Mammary epithelial cell (primary cell): ENCODE measurements at regions not wholly inside any gene's neighbourhood (a gene's known extent, or its start where the extent isn't known, plus 50 kb on each side); places are given as distances from the start of the nearest gene placed in this dataset.

Experiments used
- EZH2 ChIP-seq: IDR thresholded peaks from 2 replicates; pipeline ENCODE4 v1.6.1; 2012; ENCODE audit warnings: low read length, inconsistent platforms, borderline replicate concordance
- TF ChIP-seq, protein P1 (sequence below), 2 donors: IDR thresholded peaks in 1 of 2; conservative IDR thresholded peaks in 1 of 2; 2 replicates each; pipeline ENCODE4 v1.5.1; 2011 to 2012; ENCODE audit warnings: inconsistent platforms in 2 of 2, low read length in 2 of 2, mild to moderate bottlenecking in 2 of 2, control low read depth in 1 of 2, low read depth in 1 of 2; ENCODE audit not compliant: insufficient read depth in 1 of 2; ENCODE audit errors: extremely low read depth in 1 of 2

DNA sequence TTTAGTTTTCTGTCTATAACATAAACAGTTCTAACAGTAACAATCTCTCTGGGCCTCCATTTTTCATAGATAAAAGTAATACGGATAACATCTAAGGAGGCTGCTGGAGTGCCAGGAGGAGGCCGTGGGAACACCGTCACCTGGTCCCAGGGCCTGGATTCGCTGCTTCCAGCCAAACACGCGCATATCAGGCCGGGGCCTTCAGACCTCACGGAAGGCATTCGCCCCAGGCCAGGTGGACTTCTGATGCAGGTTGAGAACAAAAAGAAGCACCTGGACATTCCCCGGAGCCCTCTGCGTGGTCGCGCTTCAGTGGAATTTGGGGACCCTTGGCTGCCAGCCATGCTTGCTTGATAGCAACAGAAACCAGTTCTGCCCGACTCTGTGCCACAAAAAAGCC is 113.1 kb upstream of the GUCA2B start:
- TF ChIP-seq, protein P1, sequence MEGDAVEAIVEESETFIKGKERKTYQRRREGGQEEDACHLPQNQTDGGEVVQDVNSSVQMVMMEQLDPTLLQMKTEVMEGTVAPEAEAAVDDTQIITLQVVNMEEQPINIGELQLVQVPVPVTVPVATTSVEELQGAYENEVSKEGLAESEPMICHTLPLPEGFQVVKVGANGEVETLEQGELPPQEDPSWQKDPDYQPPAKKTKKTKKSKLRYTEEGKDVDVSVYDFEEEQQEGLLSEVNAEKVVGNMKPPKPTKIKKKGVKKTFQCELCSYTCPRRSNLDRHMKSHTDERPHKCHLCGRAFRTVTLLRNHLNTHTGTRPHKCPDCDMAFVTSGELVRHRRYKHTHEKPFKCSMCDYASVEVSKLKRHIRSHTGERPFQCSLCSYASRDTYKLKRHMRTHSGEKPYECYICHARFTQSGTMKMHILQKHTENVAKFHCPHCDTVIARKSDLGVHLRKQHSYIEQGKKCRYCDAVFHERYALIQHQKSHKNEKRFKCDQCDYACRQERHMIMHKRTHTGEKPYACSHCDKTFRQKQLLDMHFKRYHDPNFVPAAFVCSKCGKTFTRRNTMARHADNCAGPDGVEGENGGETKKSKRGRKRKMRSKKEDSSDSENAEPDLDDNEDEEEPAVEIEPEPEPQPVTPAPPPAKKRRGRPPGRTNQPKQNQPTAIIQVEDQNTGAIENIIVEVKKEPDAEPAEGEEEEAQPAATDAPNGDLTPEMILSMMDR (conservative IDR thresholded peaks at IDR 0.05 in 1 of 2, IDR thresholded peaks at IDR 0.05 in 1 of 2; ENCODE audit: extremely low read depth in 1 of 2, insufficient read depth in 1 of 2, low read depth in 1 of 2, low read length in 2 of 2) = no peak
- TF ChIP-seq EZH2 = no peak
